H1 (cell line): ENCODE measurements at regions not wholly inside any gene's neighbourhood (a gene's known extent, or its start where the extent isn't known, plus 50 kb on each side); places are given as distances from the start of the nearest gene placed in this dataset.

Experiments
- CTCF ChIA-PET: fragments of 300-600 bp; sonication (Branson Sonifier 250); formaldehyde crosslinking; loops from one replicate; lab custom pipeline; 2021; ENCODE audit not compliant: partially characterized antibody; lab: Charles Lee
- POLR2A ChIA-PET: fragments of 300-600 bp; sonication (Branson Sonifier 250); formaldehyde crosslinking; loops from one replicate; lab custom pipeline; 2021; ENCODE audit warnings: inconsistent platforms; ENCODE audit not compliant: partially characterized antibody; lab: Charles Lee
- DNase-seq, 2 experiments: peaks; one replicate each; pipeline versions ENCODE4 v3.0.0 to v3.0.0-alpha.2; 2010 to 2022; ENCODE audit warnings: low spot score in 2 of 2, low read depth in 1 of 2, mixed read lengths in 1 of 2
- FAIRE-seq: peaks from 2 replicates; lab custom pipeline; 2011; peaks lifted over from hg19 to GRCh38; lab: Jason Lieb, UNC
- H2AFZ ChIP-seq: 2 replicates; pipeline ENCODE4 v1.8.1; 2012; ENCODE audit warnings: low read length, inconsistent platforms
- H2AK5ac ChIP-seq: 2 replicates; pipeline ENCODE4 v1.6.1; 2013; ENCODE audit warnings: low read depth, low read length
- H2BK120ac ChIP-seq: replicated peaks from 2 replicates; pipeline ENCODE3; 2013; ENCODE audit warnings: low read depth, low read length, inconsistent platforms
- H2BK12ac ChIP-seq: 2 replicates; pipeline ENCODE4 v1.6.1; 2013; ENCODE audit warnings: low read depth, low read length
- H2BK15ac ChIP-seq: 2 replicates; pipeline ENCODE4 v1.6.1; 2013; ENCODE audit warnings: low read length
- H2BK20ac ChIP-seq: 2 replicates; pipeline ENCODE4 v1.6.1; 2013; ENCODE audit warnings: low read length
- H2BK5ac ChIP-seq: 2 replicates; pipeline ENCODE4 v1.6.1; 2013; ENCODE audit warnings: low read depth, low read length
- H3K14ac ChIP-seq: 2 replicates; pipeline ENCODE4 v1.6.1; 2013; ENCODE audit warnings: inconsistent platforms; ENCODE audit not compliant: insufficient read length
- H3K18ac ChIP-seq: 2 replicates; pipeline ENCODE4 v1.6.1; 2013; ENCODE audit warnings: low read length; ENCODE audit errors: extremely low read depth
- H3K23ac ChIP-seq: 2 replicates; pipeline ENCODE4 v1.6.1; 2013; ENCODE audit warnings: inconsistent platforms; ENCODE audit not compliant: insufficient read length
- H3K23me2 ChIP-seq: 2 replicates; pipeline ENCODE4 v1.6.1; 2013; ENCODE audit warnings: low read depth, low read length
- H3K27ac ChIP-seq: 2 replicates; pipeline ENCODE4 v1.6.1; 2011; ENCODE audit warnings: low read depth, low read length, inconsistent platforms
- H3K27me3 ChIP-seq, 4 experiments: replicated peaks in 1 of 4; 1 replicate in 1 of 4; 2 replicates in 3 of 4; pipeline versions ENCODE4 v1.6.1 to v1.8.1; 2011 to 2013; ENCODE audit warnings: low read length in 3 of 4, mild to moderate bottlenecking in 3 of 4, inconsistent platforms in 2 of 4, mixed read lengths in 2 of 4, moderate library complexity in 1 of 4; ENCODE audit not compliant: control insufficient read depth in 3 of 4, insufficient read depth in 3 of 4; ENCODE audit errors: extremely low read depth in 1 of 4
- H3K36me3 ChIP-seq, 4 experiments: 2 replicates each; pipeline versions ENCODE4 v1.6.1 to v1.8.1; 2011 to 2013; ENCODE audit warnings: mild to moderate bottlenecking in 4 of 4, low read length in 3 of 4, moderate library complexity in 2 of 4, control low read depth in 1 of 4, inconsistent platforms in 1 of 4; ENCODE audit not compliant: insufficient read depth in 4 of 4, control insufficient read depth in 2 of 4
- H3K4ac ChIP-seq: replicated peaks from 2 replicates; pipeline ENCODE3; 2013; ENCODE audit warnings: low read length, low read depth, mixed read lengths, inconsistent platforms; ENCODE audit not compliant: insufficient read length
- H3K4me1 ChIP-seq, 4 experiments: replicated peaks in 1 of 4; 1 replicate in 1 of 4; 2 replicates in 3 of 4; pipeline versions ENCODE4 v1.6.1 to v1.8.1; 2011 to 2013; ENCODE audit warnings: low read length in 3 of 4, inconsistent platforms in 2 of 4, mixed read lengths in 1 of 4; ENCODE audit not compliant: insufficient read depth in 4 of 4, control insufficient read depth in 3 of 4
- H3K4me2 ChIP-seq, 2 experiments: 2 replicates each; pipeline versions ENCODE4 v1.6.1 to v1.8.1; 2011 to 2013; ENCODE audit warnings: low read depth in 2 of 2, low read length in 2 of 2, control low read depth in 1 of 2, inconsistent platforms in 1 of 2, mild to moderate bottlenecking in 1 of 2; ENCODE audit not compliant: insufficient read depth in 1 of 2
- H3K4me3 ChIP-seq, 4 experiments: fragments of 200-600, 300-600 bp in 1 of 4; sonication (generic), shearing (Covaris generic), sonication (Bioruptor Twin) in 1 of 4; 2 replicates each; pipeline versions ENCODE4 v1.5.1 to v1.8.1; 2011 to 2016; ENCODE audit warnings: low read length in 4 of 4, low read depth in 3 of 4, control low read depth in 2 of 4, inconsistent platforms in 2 of 4, mild to moderate bottlenecking in 2 of 4, mixed read lengths in 1 of 4, moderate library complexity in 1 of 4; ENCODE audit not compliant: insufficient read depth in 2 of 4; ENCODE audit errors: extremely low read depth in 1 of 4
- H3K56ac ChIP-seq: replicated peaks from 2 replicates; pipeline ENCODE3; 2013; ENCODE audit warnings: low read depth, mild to moderate bottlenecking, mixed read lengths, low read length, inconsistent platforms; ENCODE audit not compliant: insufficient read length
- H3K79me1 ChIP-seq: 2 replicates; pipeline ENCODE4 v1.6.1; 2013; ENCODE audit warnings: low read depth, low read length, control low read depth
- H3K79me2 ChIP-seq, 2 experiments: 2 replicates each; pipeline versions ENCODE4 v1.6.1 to v1.8.1; 2012 to 2013; ENCODE audit warnings: low read length in 2 of 2, mild to moderate bottlenecking in 2 of 2, inconsistent platforms in 1 of 2; ENCODE audit not compliant: insufficient read depth in 2 of 2, control insufficient read depth in 1 of 2
- H3K9ac ChIP-seq, 4 experiments: replicated peaks in 1 of 4; 1 replicate in 1 of 4; 2 replicates in 3 of 4; pipeline versions ENCODE4 v1.6.1 to v1.8.1; 2011 to 2013; ENCODE audit warnings: low read depth in 3 of 4, low read length in 3 of 4, control low read depth in 2 of 4, mild to moderate bottlenecking in 2 of 4, moderate library complexity in 2 of 4, inconsistent platforms in 1 of 4; ENCODE audit errors: extremely low read depth in 1 of 4
- H3K9me3 ChIP-seq, 2 experiments: 2 replicates each; pipeline versions ENCODE4 v1.6.1 to v1.8.1; 2012 to 2013; ENCODE audit warnings: mild to moderate bottlenecking in 2 of 2, moderate library complexity in 2 of 2, control low read depth in 1 of 2, inconsistent platforms in 1 of 2, low read depth in 1 of 2, low read length in 1 of 2, mixed read lengths in 1 of 2; ENCODE audit not compliant: insufficient read depth in 2 of 2
- H4K20me1 ChIP-seq, 2 experiments: replicated peaks in 1 of 2; 2 replicates each; pipeline versions ENCODE3 to v1.8.1; 2011 to 2013; ENCODE audit warnings: inconsistent platforms in 2 of 2, low read length in 2 of 2, mild to moderate bottlenecking in 1 of 2; ENCODE audit not compliant: insufficient read depth in 2 of 2, control insufficient read depth in 1 of 2
- H4K5ac ChIP-seq: 2 replicates; pipeline ENCODE4 v1.6.1; 2013; ENCODE audit warnings: low read length, low read depth, mixed read lengths, inconsistent platforms; ENCODE audit not compliant: insufficient read length
- H4K8ac ChIP-seq: 2 replicates; pipeline ENCODE4 v1.8.0; 2013; ENCODE audit warnings: mild to moderate bottlenecking, moderate library complexity, low read length, inconsistent platforms; ENCODE audit not compliant: insufficient read depth; ENCODE audit errors: extremely low read depth
- H4K91ac ChIP-seq: replicated peaks from 2 replicates; pipeline ENCODE3; 2013; ENCODE audit warnings: low read length, mixed read lengths, inconsistent platforms; ENCODE audit not compliant: insufficient read length
- ASH2L ChIP-seq: fragments of 200-600, 300-600 bp; sonication (generic); IDR thresholded peaks from one replicate; pipeline ENCODE4 v1.7.1; 2017; ENCODE audit warnings: low read length
- BACH1 ChIP-seq: IDR thresholded peaks from 2 replicates; pipeline ENCODE4 v1.6.1; 2012; ENCODE audit warnings: low read length, improper control_type of control experiment
- CBX5 ChIP-seq: fragments of 300-800, 300-1000 bp; sonication (generic); IDR thresholded peaks from 2 replicates; pipeline ENCODE4 v1.7.1; 2016; ENCODE audit warnings: antibody characterized with exemption, low read length, low read depth
- CEBPB ChIP-seq: IDR thresholded peaks from 2 replicates; pipeline ENCODE4 v1.6.1; 2012; ENCODE audit warnings: low read depth, low read length
- CREB1 ChIP-seq: IDR thresholded peaks from 2 replicates; pipeline ENCODE4 v1.6.1; 2012; ENCODE audit warnings: inconsistent platforms
- EP300 ChIP-seq, 2 experiments: IDR thresholded peaks; 1 replicate in 1 of 2; 2 replicates in 1 of 2; pipeline ENCODE4 v1.6.1; 2011 to 2012; ENCODE audit warnings: low read depth in 2 of 2, low read length in 2 of 2, mild to moderate bottlenecking in 2 of 2, borderline replicate concordance in 1 of 2, inconsistent platforms in 1 of 2, moderate library complexity in 1 of 2
- GTF2F1 ChIP-seq: IDR thresholded peaks from 2 replicates; pipeline ENCODE4 v1.6.1; 2012; ENCODE audit warnings: low read depth, low read length, improper control_type of control experiment, borderline replicate concordance
- HDAC6 ChIP-seq: IDR thresholded peaks from one replicate; pipeline ENCODE4 v1.7.1; 2012; ENCODE audit warnings: low read depth, mild to moderate bottlenecking, inconsistent platforms, low read length, moderate library complexity
- JUND ChIP-seq: IDR thresholded peaks from 2 replicates; pipeline ENCODE4 v1.6.1; 2011; ENCODE audit warnings: mild to moderate bottlenecking, improper control_type of control experiment, low read length
- KDM1A ChIP-seq: fragments of 200-600, 300-600 bp; sonication (generic); IDR thresholded peaks from 2 replicates; pipeline ENCODE4 v1.7.1; 2016; ENCODE audit warnings: mild to moderate bottlenecking, low read length, borderline replicate concordance
- MAFK ChIP-seq: IDR thresholded peaks from 2 replicates; pipeline ENCODE4 v1.6.1; 2012; ENCODE audit warnings: low read depth, mild to moderate bottlenecking, improper control_type of control experiment, low read length
- POLR2A ChIP-seq, 2 experiments: IDR thresholded peaks; 1 replicate in 1 of 2; 2 replicates in 1 of 2; pipeline ENCODE4 v1.6.1; 2011; ENCODE audit warnings: low read depth in 2 of 2, low read length in 2 of 2, mild to moderate bottlenecking in 2 of 2; ENCODE audit errors: control extremely low read depth in 1 of 2
- SIRT6 ChIP-seq: IDR thresholded peaks from one replicate; pipeline ENCODE4 v1.7.1; 2012; ENCODE audit warnings: low read length, inconsistent platforms
- TBP ChIP-seq: IDR thresholded peaks from 2 replicates; pipeline ENCODE4 v1.6.1; 2011; ENCODE audit warnings: low read depth, low read length, improper control_type of control experiment
- TCF12 ChIP-seq: IDR thresholded peaks from 2 replicates; pipeline ENCODE4 v1.6.1; 2011; ENCODE audit warnings: low read depth, mild to moderate bottlenecking, low read length
- YY1 ChIP-seq: IDR thresholded peaks from 2 replicates; pipeline ENCODE4 v1.6.1; 2011; ENCODE audit warnings: low read depth, mild to moderate bottlenecking, low read length
- ZNF274 ChIP-seq: IDR thresholded peaks from 2 replicates; pipeline ENCODE4 v1.7.0; 2012; ENCODE audit warnings: low read length, borderline replicate concordance; ENCODE audit errors: extremely low read depth
- WGBS, 2 experiments: shearing (Covaris generic) in 1 of 2; methylation state at CpG; one replicate each; pipeline versions ENCODE4 v1.1.6 to v1.1.7; 2013 to 2015; ENCODE audit warnings: low lambda C conversion rate in 2 of 2, mixed read lengths in 2 of 2, inconsistent platforms in 1 of 2, low coverage in 1 of 2, missing lambda C conversion rate in 1 of 2; ENCODE audit not compliant: insufficient replicate concordance in 2 of 2, insufficient coverage in 1 of 2, insufficient read length in 1 of 2; ENCODE audit errors: extremely low coverage in 1 of 2, missing lambda C conversion rate in 1 of 2; 5-methylcytosine and 5-hydroxymethylcytosine counted together

DNA sequence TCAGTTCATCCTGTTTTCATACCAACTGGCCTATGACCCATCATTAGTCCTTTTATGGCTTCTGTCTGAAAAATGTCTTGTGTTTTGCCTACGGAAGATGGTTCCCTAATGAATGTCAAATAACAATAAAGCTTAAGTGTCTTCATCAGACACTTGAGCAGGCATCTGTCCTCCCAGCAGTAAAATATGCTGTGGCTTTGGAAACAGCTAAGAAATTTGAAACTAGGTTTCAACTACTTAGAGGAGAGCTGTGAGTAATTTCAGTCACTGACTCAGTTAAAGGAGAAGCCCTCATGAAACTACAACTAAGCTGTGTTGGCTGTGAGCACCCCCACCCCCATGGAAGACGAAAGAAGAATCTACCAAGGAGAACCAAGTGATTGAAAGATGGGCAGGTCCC lies 409.4 kb upstream of the PPP2R3A start:
- H2AK5ac ChIP-seq, result no peak overlapping the region
- no peaks in the 10 kb centered on the region for H3K79me2 ChIP-seq
- WGBS, 2 experiments, result 97% methylated on average over 2 of the region's 2 CpGs; no CpG with 5 or more reads in 1 of the 2 experiments
- H2AFZ ChIP-seq, result no peak overlapping the region
- FAIRE-seq (no peak), DNase-seq (no peak)
- no peak overlapping the region for H3K18ac ChIP-seq
- no peak overlapping the region for H3K56ac ChIP-seq
- H3K23me2 ChIP-seq, result no peaks in the 10 kb centered on the region
- no peak overlapping the region for H3K4me3 ChIP-seq
- H2BK20ac ChIP-seq, result no peak overlapping the region
- no peak overlapping the region for H4K8ac ChIP-seq
- no peaks in the 10 kb centered on the region for H3K4me1 ChIP-seq
- CTCF ChIA-PET, result interaction anchor here (0.8 to 1.3 kb wide), 3 partner anchors 9 to 39 kb away, joined by 3 read pairs; no protein-coding TSS in a partner anchor
- POLR2A ChIA-PET, result no interaction called here
- no peaks in the 10 kb centered on the region for H3K36me3 ChIP-seq
- no peak overlapping the region for H2BK120ac ChIP-seq
- H2BK5ac ChIP-seq, result no peak overlapping the region
- no peak overlapping the region for H3K23ac ChIP-seq
- no peaks in the 10 kb centered on the region for H3K9me3 ChIP-seq
- no peak overlapping the region for H2BK12ac ChIP-seq
- no peaks in the 10 kb centered on the region for H4K20me1 ChIP-seq
- no peaks in the 10 kb centered on the region for H3K79me1 ChIP-seq
- H4K91ac ChIP-seq, result no peak overlapping the region
- H2BK15ac ChIP-seq, result no peak overlapping the region
- no peaks in the 10 kb centered on the region for H3K27me3 ChIP-seq
- H3K4me2 ChIP-seq, result no peak overlapping the region
- no peak overlapping the region for H3K14ac ChIP-seq
- no peak overlapping the region for H4K5ac ChIP-seq
- no peak overlapping the region for H3K4ac ChIP-seq
- no peak overlapping the region for H3K9ac ChIP-seq
- H3K27ac ChIP-seq, result no peak overlapping the region
- no peak for TF ChIP-seq ZNF274
- no peak for TF ChIP-seq YY1
- no peak for TF ChIP-seq CREB1
- no peak for TF ChIP-seq BACH1
- no peak for TF ChIP-seq HDAC6
- TF ChIP-seq POLR2A (IDR thresholded peaks at IDR 0.05; ENCODE audit: control extremely low read depth in 1 of 2, low read depth in 2 of 2, low read length in 2 of 2), result no peak
- no peak for TF ChIP-seq CEBPB
- TF ChIP-seq KDM1A, result no peak
- no peak for TF ChIP-seq TCF12
- TF ChIP-seq CBX5, result no peak
- TF ChIP-seq JUND, result no peak
- no peak for TF ChIP-seq ASH2L
- TF ChIP-seq GTF2F1, result no peak
- TF ChIP-seq EP300 (IDR thresholded peaks at IDR 0.05; ENCODE audit: borderline replicate concordance in 1 of 2, low read depth in 2 of 2, low read length in 2 of 2), result no peak
- TF ChIP-seq TBP, result no peak
- TF ChIP-seq MAFK, result no peak
- TF ChIP-seq SIRT6, result no peak
